Fibroblast of villous mesenchyme (primary cell): ENCODE measurements at regions not wholly inside any gene's neighbourhood (a gene's known extent, or its start where the extent isn't known, plus 50 kb on each side); places are given as distances from the start of the nearest gene placed in this dataset.

Experiments
- DNase-seq: peaks from one replicate; pipeline ENCODE4 v3.0.0-alpha.2; 2010; ENCODE audit warnings: low read depth
- H3K4me3 ChIP-seq: 2 replicates; pipeline ENCODE4 v1.5.1; 2011; ENCODE audit warnings: low read depth, mild to moderate bottlenecking, low read length
- CTCF ChIP-seq: IDR thresholded peaks from 2 replicates; pipeline ENCODE4 v1.5.1; 2012; ENCODE audit warnings: low read depth, mild to moderate bottlenecking, low read length; ENCODE audit not compliant: insufficient read depth

DNA sequence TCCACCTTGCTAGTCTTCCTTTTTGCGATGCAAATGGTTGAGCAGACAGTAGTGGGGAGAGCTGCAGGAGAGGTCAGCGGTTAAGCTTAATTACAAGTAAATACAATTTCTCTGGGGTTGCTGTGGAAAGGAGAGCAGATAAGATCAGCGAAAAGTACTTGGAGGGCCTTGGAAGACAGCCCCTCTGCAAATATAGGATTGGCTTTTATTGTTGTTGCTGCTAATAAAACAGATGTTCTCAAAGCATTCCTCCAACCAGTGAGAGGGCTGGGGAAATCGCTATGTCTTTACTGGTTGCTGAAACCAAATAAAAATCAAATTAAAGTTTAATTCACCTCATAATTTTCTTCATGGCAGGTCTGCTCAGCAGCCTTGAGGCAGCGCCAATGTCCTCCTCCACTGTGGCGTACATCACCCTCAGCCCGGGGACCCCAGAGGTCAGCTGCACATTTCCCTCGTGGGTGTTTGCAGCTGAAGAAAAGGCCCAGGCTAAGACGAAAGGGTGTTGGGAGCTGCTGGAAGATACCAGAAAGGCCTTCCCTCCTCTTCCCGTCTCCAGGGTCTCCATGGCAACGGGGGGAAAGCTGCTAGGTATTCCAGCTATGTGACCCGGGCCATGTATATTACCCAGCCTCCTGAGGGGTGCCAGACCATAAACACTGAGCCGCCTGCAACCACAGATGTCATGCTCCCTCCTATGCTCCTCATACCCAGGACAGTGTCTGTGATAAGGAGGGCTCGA is 54.6 kb upstream of the POU2F1 start:
- peak; percentile 83 for DNase-seq
- TF ChIP-seq CTCF: no peak
- no peak overlapping the region for H3K4me3 ChIP-seq

DNA sequence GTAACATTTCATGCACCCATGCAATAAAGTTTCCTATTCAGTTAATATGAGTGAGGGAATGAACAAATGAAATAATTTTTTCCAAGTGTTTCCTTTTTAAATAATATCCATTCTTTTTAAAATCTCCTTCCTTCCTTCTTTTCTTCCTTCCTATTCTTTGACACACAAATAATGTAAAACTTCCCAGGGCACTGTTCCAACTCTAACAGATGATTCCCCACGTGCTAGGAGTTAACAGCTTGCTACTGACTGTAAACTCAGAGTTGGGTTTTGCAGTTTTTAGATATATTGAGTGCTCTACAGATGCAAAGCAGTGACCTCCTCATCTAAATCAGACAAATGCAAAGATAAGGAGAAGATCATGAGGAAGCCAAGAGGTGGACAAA is 54.0 kb upstream of the POU2F1 start:
- no peak for DNase-seq
- no peak overlapping the region for H3K4me3 ChIP-seq
- TF ChIP-seq CTCF: no peak

- no peak overlapping the region for H3K4me3 ChIP-seq
- no peak for TF ChIP-seq CTCF
Measured at GRCh38 chr1:167168424-167168823, 52.3 kb upstream of the POU2F1 start.

DNA sequence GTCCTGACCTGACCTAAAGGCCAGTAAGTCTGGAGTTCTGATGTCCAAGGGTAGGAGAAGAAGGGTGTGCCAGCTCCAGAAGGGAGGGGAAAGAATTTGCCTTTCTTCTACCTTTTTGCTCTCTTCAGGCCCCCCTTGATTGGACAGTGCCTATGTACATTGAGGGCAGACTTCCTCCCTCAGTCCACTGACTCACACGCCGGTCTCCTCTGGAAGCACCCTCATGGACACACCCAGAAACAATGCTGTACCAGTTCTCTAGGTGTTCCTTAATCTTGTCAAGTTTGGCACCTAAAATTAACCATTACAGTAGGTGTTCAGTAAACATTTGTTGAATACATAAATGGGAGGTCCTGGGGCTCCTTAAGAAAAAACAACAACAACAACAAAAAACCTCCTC is 51.0 kb upstream of the POU2F1 start:
- H3K4me3 ChIP-seq: no peak overlapping the region
- no peak for DNase-seq
- no peak for TF ChIP-seq CTCF

More at GRCh38 chr1:167168424-167168823, 52.3 kb upstream of the POU2F1 start:
- DNase-seq: no peak
